ENCODE measurements at regions not wholly inside any gene's neighbourhood (a gene's known extent, or its start where the extent isn't known, plus 50 kb on each side); places are given as distances from the start of the nearest gene placed in this dataset.

- no peak for DNase-seq (ENCODE audit: low spot score)
Measured at GRCh38 chr14:27091973-27092372, 494.1 kb upstream of the NOVA1 start.

GRCh38 chr14:27096091-27096490 lies 498.3 kb upstream of the NOVA1 start:
- no peak for DNase-seq (ENCODE audit: low spot score)

- no peak for DNase-seq (ENCODE audit: low spot score)
Measured at GRCh38 chr14:27098451-27098850, 500.6 kb upstream of the NOVA1 start.

GRCh38 chr14:27114180-27114579 lies 516.3 kb upstream of the NOVA1 start:
- no peak for DNase-seq (ENCODE audit: low spot score)

GRCh38 chr14:27123162-27123561 lies 525.3 kb upstream of the NOVA1 start:
- DNase-seq (ENCODE audit: low spot score): no peak

- DNase-seq (ENCODE audit: low spot score): no peak
Measured at GRCh38 chr14:27127838-27128237, 530.0 kb upstream of the NOVA1 start.

- DNase-seq (ENCODE audit: low spot score): no peak
Measured at GRCh38 chr14:27134200-27134599, 536.4 kb upstream of the NOVA1 start.

GRCh38 chr14:27145170-27145569 lies 547.3 kb upstream of the NOVA1 start:
- DNase-seq (ENCODE audit: low spot score): no peak

- no peak for DNase-seq (ENCODE audit: low spot score)
Measured at GRCh38 chr14:27148143-27148542, 550.3 kb upstream of the NOVA1 start.

GRCh38 chr14:27164139-27164538 lies 566.3 kb upstream of the NOVA1 start:
- no peak for DNase-seq (ENCODE audit: low spot score)

GRCh38 chr14:27175489-27175888 lies 577.7 kb upstream of the NOVA1 start:
- DNase-seq (ENCODE audit: low spot score): no peak

- no peak for DNase-seq (ENCODE audit: low spot score)
Measured at GRCh38 chr14:27181333-27181732, 583.5 kb upstream of the NOVA1 start.

GRCh38 chr14:27184427-27184826 lies 586.6 kb upstream of the NOVA1 start:
- DNase-seq (ENCODE audit: low spot score): no peak

GRCh38 chr14:27186048-27186447 lies 588.2 kb upstream of the NOVA1 start:
- DNase-seq (ENCODE audit: low spot score): no peak

- no peak for DNase-seq (ENCODE audit: low spot score)
Measured at GRCh38 chr14:27187136-27187535, 589.3 kb upstream of the NOVA1 start.

- DNase-seq (ENCODE audit: low spot score): no peak
Measured at GRCh38 chr14:27190296-27190695, 592.5 kb upstream of the NOVA1 start.

- no peak for DNase-seq (ENCODE audit: low spot score)
Measured at GRCh38 chr14:27199272-27199671, 601.4 kb upstream of the NOVA1 start.

- no peak for DNase-seq (ENCODE audit: low spot score)
Measured at GRCh38 chr14:27205036-27205435, 607.2 kb upstream of the NOVA1 start.

- no peak for DNase-seq (ENCODE audit: low spot score)
Measured at GRCh38 chr14:27211741-27212140, 613.9 kb upstream of the NOVA1 start.

GRCh38 chr14:27222671-27223070 lies 624.8 kb upstream of the NOVA1 start:
- no peak for DNase-seq (ENCODE audit: low spot score)

GRCh38 chr14:27223906-27224305 lies 626.1 kb upstream of the NOVA1 start:
- DNase-seq (ENCODE audit: low spot score): no peak

GRCh38 chr14:27228053-27228452 lies 630.2 kb upstream of the NOVA1 start:
- DNase-seq (ENCODE audit: low spot score): no peak

GRCh38 chr14:27234331-27234730 lies 636.5 kb upstream of the NOVA1 start:
- no peak for DNase-seq (ENCODE audit: low spot score)

- no peak for DNase-seq (ENCODE audit: low spot score)
Measured at GRCh38 chr14:27236601-27237000, 638.8 kb upstream of the NOVA1 start.

GRCh38 chr14:27242874-27243273 lies 645.0 kb upstream of the NOVA1 start:
- DNase-seq (ENCODE audit: low spot score): no peak

Data from HuH-7.5 (cell line).